Activated CD4-positive, alpha-beta memory T cell treated with anti-CD3 and anti-CD28 coated beads, Interleukin-2, amount 10 ng/mL, durations not matched to agents 7 days and 5 days (primary cell): ENCODE measurements at regions not wholly inside any gene's neighbourhood (a gene's known extent, or its start where the extent isn't known, plus 50 kb on each side); places are given as distances from the start of the nearest gene placed in this dataset.
"Not testable (repeated sequence)": the region's sequence is repeated elsewhere in the genome, so short reads cannot be mapped to it uniquely, and the experiment has no call there.

ENCODE experiments used
- CTCF ChIA-PET: fragments of 350-600 bp; sonication (Branson Sonifier 250); formaldehyde crosslinking; loops from one replicate; lab custom pipeline; 2021; ENCODE audit warnings: antibody characterized with exemption, inconsistent platforms; lab: Charles Lee
- POLR2A ChIA-PET: fragments of 350-600 bp; sonication (Branson Sonifier 250); formaldehyde crosslinking; loops from one replicate; lab custom pipeline; 2021; ENCODE audit warnings: antibody characterized with exemption; lab: Charles Lee
- DNase-seq: peaks from one replicate; pipeline ENCODE4 v3.0.0-alpha.2; 2020
- H3K27ac Mint-ChIP-seq: one replicate; pipeline ENCODE4 v1.8.0; 2021; ENCODE audit warnings: mild to moderate bottlenecking, mixed read lengths
- H3K27me3 Mint-ChIP-seq: one replicate; pipeline ENCODE4 v1.8.0; 2021; ENCODE audit warnings: mixed read lengths
- H3K36me3 Mint-ChIP-seq: one replicate; pipeline ENCODE4 v1.8.0; 2021; ENCODE audit warnings: low read depth, mixed read lengths
- H3K4me1 Mint-ChIP-seq: one replicate; pipeline ENCODE4 v1.8.0; 2021; ENCODE audit warnings: mixed read lengths
- H3K4me3 Mint-ChIP-seq: one replicate; pipeline ENCODE4 v1.8.0; 2021; ENCODE audit warnings: mild to moderate bottlenecking, mixed read lengths
- H3K9me3 Mint-ChIP-seq: one replicate; pipeline ENCODE4 v1.8.0; 2021; ENCODE audit warnings: mixed read lengths

DNA sequence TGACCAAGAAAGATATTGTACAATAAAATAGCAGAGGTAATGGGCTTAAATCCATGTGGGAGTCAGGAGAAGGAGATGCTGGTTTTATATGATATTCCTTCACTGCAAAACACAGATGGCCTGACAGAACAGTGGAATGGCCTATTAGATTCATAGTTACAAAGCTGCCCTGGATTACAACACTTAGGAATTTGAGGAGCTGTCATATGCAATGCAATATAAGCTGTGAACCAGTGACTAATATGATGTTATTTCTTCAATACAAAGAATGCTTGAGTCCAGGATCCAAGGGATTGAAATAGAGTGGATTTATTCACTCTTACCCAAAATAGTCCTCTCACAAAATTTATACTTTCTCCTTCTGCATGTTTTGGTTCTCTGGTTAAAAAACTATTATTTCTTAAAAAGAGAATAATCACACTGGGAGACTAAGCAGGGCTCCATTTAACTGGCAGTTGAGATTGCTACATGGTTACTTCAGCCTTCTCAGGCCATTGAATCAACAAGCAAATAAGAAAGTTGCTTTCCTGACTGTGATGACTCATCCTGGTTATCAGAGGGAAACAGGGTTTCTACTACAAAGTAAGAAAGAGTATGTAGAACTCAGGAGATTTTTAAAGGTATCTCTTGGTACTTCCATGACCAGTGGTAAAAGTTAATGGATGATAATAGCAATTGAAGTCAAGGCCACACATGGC lies 79.8 kb upstream of the ZPLD1 start:
- no peak for DNase-seq
- Mint-ChIP-seq H3K9me3 (no peaks in the 10 kb centered on the region), H3K4me3 (no peak overlapping the region), H3K27me3 (peaks cover 3% of the 10 kb centered on the region), H3K36me3 (no peaks in the 10 kb centered on the region), H3K4me1 (no peaks in the 10 kb centered on the region), H3K27ac (no peak overlapping the region)
- ChIA-PET CTCF (no interaction called here), POLR2A (no interaction called here)

DNA sequence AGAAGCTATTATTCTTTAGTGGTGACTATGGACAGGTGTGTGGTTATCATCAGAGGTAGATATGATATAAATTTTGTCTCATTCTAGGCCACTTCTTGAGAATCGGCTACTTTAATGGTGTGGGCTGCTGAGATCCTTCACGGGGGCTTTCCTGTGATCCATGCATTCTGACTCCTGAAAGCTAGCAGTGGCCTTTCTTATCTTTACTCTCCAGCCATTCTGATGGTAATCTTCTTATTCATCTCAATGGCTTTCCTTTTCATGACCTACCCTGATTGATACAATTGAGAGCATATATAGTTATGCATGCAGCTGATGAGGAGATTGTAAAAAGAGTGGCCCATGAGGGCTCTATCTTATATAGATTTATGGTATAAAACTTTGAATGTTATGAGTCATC lies 78.3 kb upstream of the ZPLD1 start:
- no peak overlapping the region for H3K27ac Mint-ChIP-seq
- POLR2A ChIA-PET: no interaction called here
- CTCF ChIA-PET: no interaction called here
- no peaks in the 10 kb centered on the region for H3K4me1 Mint-ChIP-seq
- H3K9me3 Mint-ChIP-seq: no peaks in the 10 kb centered on the region
- H3K4me3 Mint-ChIP-seq: no peak overlapping the region
- no peaks in the 10 kb centered on the region for H3K36me3 Mint-ChIP-seq
- DNase-seq: no peak
- H3K27me3 Mint-ChIP-seq: peaks cover 3% of the 10 kb centered on the region

DNA sequence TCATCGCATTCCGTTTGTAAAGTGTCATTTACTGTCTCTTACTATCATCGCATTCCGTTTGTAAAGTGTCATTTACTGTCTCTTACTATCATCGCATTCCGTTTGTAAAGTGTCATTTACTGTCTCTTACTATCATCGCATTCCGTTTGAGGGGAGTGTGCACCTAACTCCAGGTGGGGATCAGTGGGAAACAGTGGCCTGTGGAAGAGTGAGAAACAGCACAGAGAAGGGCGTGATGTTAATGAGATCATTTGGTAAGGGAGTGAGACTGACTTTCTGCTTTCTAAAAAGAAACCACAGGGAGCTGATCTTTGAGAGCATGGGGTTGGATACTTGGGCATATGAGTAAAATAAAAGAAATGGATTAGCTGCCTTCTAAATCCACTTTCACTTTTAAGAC lies 77.5 kb upstream of the ZPLD1 start:
- H3K9me3 Mint-ChIP-seq, CTCF ChIA-PET, H3K27me3 Mint-ChIP-seq, H3K4me1 Mint-ChIP-seq, H3K36me3 Mint-ChIP-seq, H3K4me3 Mint-ChIP-seq, H3K27ac Mint-ChIP-seq, DNase-seq, POLR2A ChIA-PET: not testable (repeated sequence)

DNA sequence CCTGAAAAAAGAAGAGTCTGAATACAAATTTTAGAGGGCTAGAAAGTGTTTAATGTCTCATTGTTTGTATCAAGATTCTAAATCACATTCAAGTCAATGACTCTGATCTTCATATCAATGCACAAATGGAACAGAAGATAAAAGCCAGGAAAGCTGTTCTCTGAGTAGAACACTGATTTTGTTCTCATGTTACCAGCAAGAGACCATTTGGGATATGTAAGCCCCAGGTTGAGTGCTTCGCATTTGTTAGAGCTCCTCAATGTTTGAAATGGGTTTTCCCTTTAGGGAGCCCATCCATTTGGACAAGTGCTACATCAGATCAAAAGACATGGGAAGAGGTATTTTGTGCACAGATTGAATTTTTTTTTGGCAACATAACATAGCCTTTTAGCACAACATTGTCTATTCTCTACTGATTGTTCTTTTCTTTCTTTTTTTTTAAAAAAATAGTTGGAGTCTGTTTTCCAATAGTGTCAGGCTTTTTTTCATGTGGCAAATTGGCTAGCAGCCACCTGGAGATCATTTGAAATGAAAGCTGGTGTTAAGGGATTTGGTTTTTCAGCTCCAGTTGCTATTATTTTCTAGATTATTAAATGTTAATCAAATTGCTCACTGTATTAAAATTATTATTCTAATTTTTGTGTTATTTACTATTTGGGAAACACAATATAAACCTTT lies 74.5 kb upstream of the ZPLD1 start:
- no peaks in the 10 kb centered on the region for H3K36me3 Mint-ChIP-seq
- no peak overlapping the region for H3K4me3 Mint-ChIP-seq
- H3K27me3 Mint-ChIP-seq: no peaks in the 10 kb centered on the region
- DNase-seq: no peak
- H3K27ac Mint-ChIP-seq: no peak overlapping the region
- no peaks in the 10 kb centered on the region for H3K4me1 Mint-ChIP-seq
- ChIA-PET POLR2A (no interaction called here), CTCF (interaction anchor here (1.5 kb wide), 1 partner anchor 131 kb away, joined by 3 read pairs; no protein-coding TSS in a partner anchor)
- H3K9me3 Mint-ChIP-seq: no peaks in the 10 kb centered on the region

DNA sequence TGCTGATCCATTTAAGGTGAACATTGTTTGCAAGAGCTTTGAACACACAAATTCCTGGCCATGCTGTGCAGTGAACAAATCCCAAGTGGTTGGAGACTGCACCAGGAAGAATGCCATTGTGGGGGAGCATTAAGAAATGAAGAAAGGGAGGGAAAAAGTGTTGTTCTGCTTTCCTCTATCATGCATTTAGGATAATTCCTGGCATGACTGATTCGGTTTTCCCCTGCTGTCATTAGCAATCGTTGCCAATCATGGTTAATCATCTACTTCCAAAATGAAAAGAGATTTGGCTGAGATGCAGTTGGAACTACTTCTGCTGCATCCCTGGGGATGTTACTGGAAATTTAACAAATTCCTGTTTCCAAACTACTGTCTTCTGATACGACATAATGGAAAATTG lies 73.7 kb upstream of the ZPLD1 start:
- H3K27me3 Mint-ChIP-seq: no peaks in the 10 kb centered on the region
- DNase-seq: no peak
- ChIA-PET POLR2A (no interaction called here), CTCF (no interaction called here)
- H3K4me3 Mint-ChIP-seq: no peak overlapping the region
- no peak overlapping the region for H3K27ac Mint-ChIP-seq
- no peaks in the 10 kb centered on the region for H3K36me3 Mint-ChIP-seq
- no peaks in the 10 kb centered on the region for H3K9me3 Mint-ChIP-seq
- H3K4me1 Mint-ChIP-seq: no peaks in the 10 kb centered on the region

DNA sequence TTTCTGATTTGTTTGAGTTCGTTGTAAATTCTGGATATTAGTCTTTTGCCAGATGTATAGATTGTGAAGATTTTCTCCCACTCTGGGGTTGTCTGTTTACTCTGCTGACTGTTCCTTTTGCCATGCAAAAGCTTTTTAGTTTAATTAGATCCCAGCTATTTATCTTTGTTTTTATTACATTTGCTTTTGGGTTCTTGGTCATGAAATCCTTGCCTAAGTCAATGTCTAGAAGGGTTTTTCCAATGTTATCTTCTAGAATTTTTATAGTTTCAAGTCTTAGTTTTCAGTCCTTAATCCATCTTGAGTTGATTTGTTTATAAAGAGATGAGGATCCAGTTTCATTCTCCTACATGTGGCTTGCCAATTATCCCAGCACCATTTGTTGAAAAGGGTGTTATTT lies 68.7 kb upstream of the ZPLD1 start:
- H3K27ac Mint-ChIP-seq, H3K4me3 Mint-ChIP-seq, DNase-seq, H3K4me1 Mint-ChIP-seq, H3K27me3 Mint-ChIP-seq, H3K9me3 Mint-ChIP-seq, POLR2A ChIA-PET, H3K36me3 Mint-ChIP-seq, CTCF ChIA-PET: not testable (repeated sequence)

DNA sequence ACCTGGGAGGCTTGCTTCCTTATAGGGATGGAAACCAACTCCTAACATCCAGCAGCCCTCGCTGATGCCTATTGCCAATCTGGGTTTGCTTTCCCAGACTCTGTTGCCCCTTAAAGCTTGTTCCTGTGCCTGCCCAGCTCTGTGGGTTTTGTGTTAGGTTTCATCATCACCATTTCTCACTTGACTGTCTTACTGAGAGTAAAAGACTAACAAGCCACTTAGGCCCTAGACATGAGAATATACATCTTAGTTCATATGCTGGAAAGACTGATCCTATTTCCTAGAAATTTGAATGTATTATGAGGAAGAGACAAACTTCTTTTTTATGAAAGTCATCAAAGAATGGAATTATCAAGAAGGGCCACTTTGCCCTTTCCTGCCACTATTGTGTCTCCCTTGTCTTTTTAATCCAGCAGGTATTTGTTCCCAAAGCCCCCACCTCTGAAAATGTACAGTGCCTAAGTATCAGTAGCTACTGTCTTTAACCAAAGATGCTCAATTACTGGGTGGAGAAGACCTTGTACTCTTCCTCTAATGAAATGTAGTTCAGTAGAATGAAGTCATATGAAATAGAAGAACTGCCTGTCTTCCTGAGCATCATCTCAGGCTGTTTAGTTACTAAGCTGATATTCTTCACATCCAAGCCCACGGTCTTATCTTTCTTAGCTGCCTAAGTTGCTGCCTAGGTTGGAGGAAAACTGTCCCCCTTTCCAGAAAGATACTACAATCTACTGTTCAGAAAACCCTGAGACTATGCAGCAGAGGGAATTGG lies 59.8 kb upstream of the ZPLD1 start:
- Mint-ChIP-seq H3K36me3 (no peaks in the 10 kb centered on the region), H3K4me1 (no peaks in the 10 kb centered on the region), H3K9me3 (no peaks in the 10 kb centered on the region), H3K27me3 (peaks cover 2% of the 10 kb centered on the region), H3K27ac (no peak overlapping the region), H3K4me3 (no peak overlapping the region)
- CTCF ChIA-PET: interaction anchor here (1.7 kb wide), 1 partner anchor 146 kb away, joined by 5 read pairs; no protein-coding TSS in a partner anchor
- POLR2A ChIA-PET: no interaction called here
- DNase-seq: no peak

DNA sequence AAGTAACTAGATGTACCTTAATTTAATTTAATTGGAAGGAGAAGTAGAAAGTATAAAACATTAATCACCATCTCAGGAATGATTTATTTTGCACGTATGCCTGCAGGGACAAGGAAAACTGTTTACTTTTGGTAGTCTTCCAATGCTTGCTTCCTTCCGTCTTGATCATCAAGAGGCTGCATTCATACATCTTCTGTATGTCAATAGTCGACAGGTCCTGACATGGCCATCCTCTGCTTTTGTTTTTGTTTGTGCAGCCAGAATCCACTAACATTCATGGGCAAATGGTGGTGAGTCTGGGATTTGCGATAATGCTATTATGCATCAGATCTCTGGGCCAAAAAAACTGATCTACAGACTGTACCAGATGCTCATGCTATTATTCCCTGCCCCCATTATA lies 56.6 kb upstream of the ZPLD1 start:
- no peaks in the 10 kb centered on the region for H3K27me3 Mint-ChIP-seq
- no peaks in the 10 kb centered on the region for H3K36me3 Mint-ChIP-seq
- no peak for DNase-seq
- no peak overlapping the region for H3K27ac Mint-ChIP-seq
- H3K4me1 Mint-ChIP-seq: no peaks in the 10 kb centered on the region
- H3K4me3 Mint-ChIP-seq: no peak overlapping the region
- POLR2A ChIA-PET: no interaction called here
- no peaks in the 10 kb centered on the region for H3K9me3 Mint-ChIP-seq
- CTCF ChIA-PET: no interaction called here

DNA sequence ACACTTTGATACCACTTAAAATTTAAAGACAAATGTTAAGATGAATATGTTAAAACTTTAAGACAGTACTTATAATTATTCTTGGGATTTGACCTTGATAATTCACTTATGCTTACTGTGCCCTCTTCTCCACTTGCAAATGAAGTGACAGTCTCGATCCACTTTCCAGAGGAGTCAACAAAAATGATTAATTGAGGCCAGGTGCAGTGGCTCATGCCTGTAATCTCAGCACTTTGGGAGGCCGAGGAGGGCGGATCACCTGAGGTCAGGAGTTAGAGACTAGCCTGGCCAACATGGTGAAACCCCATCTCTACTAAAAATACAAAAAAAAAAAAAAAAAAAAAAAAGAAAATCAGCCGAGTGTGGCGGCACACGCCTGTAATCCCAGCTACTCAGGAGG lies 52.6 kb upstream of the ZPLD1 start:
- H3K27me3 Mint-ChIP-seq, CTCF ChIA-PET, POLR2A ChIA-PET, H3K4me1 Mint-ChIP-seq, H3K9me3 Mint-ChIP-seq, DNase-seq, H3K27ac Mint-ChIP-seq, H3K4me3 Mint-ChIP-seq, H3K36me3 Mint-ChIP-seq: not testable (repeated sequence)
